IMR-90 (cell line): ENCODE measurements at regions not wholly inside any gene's neighbourhood (a gene's known extent, or its start where the extent isn't known, plus 50 kb on each side); places are given as distances from the start of the nearest gene placed in this dataset.

Experiments
- BHLHE40 ChIP-seq: fragments of 150-350 bp; IDR thresholded peaks from 2 replicates; pipeline ENCODE4 v1.6.1; 2016; ENCODE audit warnings: mild to moderate bottlenecking, low read depth, low read length
- MXI1 ChIP-seq: IDR thresholded peaks from 2 replicates; pipeline ENCODE4 v1.6.1; 2012; ENCODE audit warnings: low read depth, mild to moderate bottlenecking, low read length, moderate library complexity, borderline replicate concordance
- POLR2A ChIP-seq: IDR thresholded peaks from 2 replicates; pipeline ENCODE4 v1.6.1; 2012; ENCODE audit warnings: mild to moderate bottlenecking, low read depth, low read length
- RAD21 ChIP-seq: IDR thresholded peaks from 2 replicates; pipeline ENCODE4 v1.6.1; 2012; ENCODE audit warnings: low read length, improper control_type of control experiment
- TF ChIP-seq, protein P1 (sequence below): fragments of 150-350 bp; IDR thresholded peaks from 2 replicates; pipeline ENCODE4 v1.6.1; 2017; ENCODE audit warnings: mild to moderate bottlenecking, antibody characterized with exemption, low read length, low read depth
- TF ChIP-seq, protein P2 (sequence below): conservative IDR thresholded peaks from 2 replicates; pipeline ENCODE4 v1.5.1; 2012; ENCODE audit warnings: mild to moderate bottlenecking, low read depth, low read length, improper control_type of control experiment

DNA sequence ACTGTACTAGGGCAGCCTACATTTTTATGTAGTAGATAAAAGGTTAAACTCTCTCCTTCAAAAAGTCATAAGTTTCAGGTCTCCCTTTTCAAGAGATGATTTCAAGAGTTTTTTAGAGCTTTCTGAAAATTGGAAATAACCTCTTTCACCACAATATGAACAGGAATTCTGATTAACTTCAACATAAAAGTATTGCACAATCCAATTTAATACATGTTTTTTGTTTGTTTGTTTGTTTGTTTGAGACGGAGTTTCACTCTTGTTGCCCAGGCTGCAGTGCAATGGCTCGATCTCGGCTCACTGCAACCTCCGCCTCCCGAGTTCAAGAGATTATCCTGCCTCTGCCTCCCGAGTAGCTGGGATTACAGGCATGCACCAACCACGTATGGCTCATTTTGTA lies 265.4 kb upstream of the DCAF8L1 start:
- TF ChIP-seq, protein P1, sequence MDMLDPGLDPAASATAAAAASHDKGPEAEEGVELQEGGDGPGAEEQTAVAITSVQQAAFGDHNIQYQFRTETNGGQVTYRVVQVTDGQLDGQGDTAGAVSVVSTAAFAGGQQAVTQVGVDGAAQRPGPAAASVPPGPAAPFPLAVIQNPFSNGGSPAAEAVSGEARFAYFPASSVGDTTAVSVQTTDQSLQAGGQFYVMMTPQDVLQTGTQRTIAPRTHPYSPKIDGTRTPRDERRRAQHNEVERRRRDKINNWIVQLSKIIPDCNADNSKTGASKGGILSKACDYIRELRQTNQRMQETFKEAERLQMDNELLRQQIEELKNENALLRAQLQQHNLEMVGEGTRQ, result no peak
- TF ChIP-seq POLR2A (no peak), RAD21 (no peak), MXI1 (no peak), BHLHE40 (no peak)
- TF ChIP-seq, protein P2, sequence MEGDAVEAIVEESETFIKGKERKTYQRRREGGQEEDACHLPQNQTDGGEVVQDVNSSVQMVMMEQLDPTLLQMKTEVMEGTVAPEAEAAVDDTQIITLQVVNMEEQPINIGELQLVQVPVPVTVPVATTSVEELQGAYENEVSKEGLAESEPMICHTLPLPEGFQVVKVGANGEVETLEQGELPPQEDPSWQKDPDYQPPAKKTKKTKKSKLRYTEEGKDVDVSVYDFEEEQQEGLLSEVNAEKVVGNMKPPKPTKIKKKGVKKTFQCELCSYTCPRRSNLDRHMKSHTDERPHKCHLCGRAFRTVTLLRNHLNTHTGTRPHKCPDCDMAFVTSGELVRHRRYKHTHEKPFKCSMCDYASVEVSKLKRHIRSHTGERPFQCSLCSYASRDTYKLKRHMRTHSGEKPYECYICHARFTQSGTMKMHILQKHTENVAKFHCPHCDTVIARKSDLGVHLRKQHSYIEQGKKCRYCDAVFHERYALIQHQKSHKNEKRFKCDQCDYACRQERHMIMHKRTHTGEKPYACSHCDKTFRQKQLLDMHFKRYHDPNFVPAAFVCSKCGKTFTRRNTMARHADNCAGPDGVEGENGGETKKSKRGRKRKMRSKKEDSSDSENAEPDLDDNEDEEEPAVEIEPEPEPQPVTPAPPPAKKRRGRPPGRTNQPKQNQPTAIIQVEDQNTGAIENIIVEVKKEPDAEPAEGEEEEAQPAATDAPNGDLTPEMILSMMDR, result no peak
